Esophagus muscularis mucosa (tissue), 4 donors: ENCODE measurements at regions not wholly inside any gene's neighbourhood (a gene's known extent, or its start where the extent isn't known, plus 50 kb on each side); places are given as distances from the start of the nearest gene placed in this dataset.

Experiments
- DNase-seq: peaks from one replicate; pipeline ENCODE4 v3.0.0-alpha.2; 2017; ENCODE audit errors: extremely low spot score
- H3K27ac ChIP-seq, 4 donors: fragments of 200-600 bp; sonication (generic); replicated peaks in 1 of 4; 1 replicate in 3 of 4; 2 replicates in 1 of 4; pipeline ENCODE4 v1.5.1; 2016 to 2019; ENCODE audit warnings: mild to moderate bottlenecking in 1 of 4
- H3K27me3 ChIP-seq, 4 donors: fragments of 200-600 bp; sonication (generic); one replicate each; pipeline versions ENCODE4 v1.5.1 to v1.6.0; 2016 to 2019
- H3K36me3 ChIP-seq, 4 donors: fragments of 200-600 bp; sonication (generic); one replicate each; pipeline ENCODE4 v1.5.1; 2016 to 2019
- H3K4me1 ChIP-seq, 4 donors: fragments of 200-600 bp; sonication (generic); one replicate each; pipeline ENCODE4 v1.5.1; 2016 to 2019
- H3K4me3 ChIP-seq, 4 donors: fragments of 200-600 bp; sonication (generic); 1 replicate in 2 of 4; 2 replicates in 2 of 4; pipeline ENCODE4 v1.5.1; 2016 to 2019; ENCODE audit warnings: mild to moderate bottlenecking in 4 of 4, moderate library complexity in 1 of 4
- H3K9me3 ChIP-seq, 4 donors: fragments of 200-600 bp; sonication (generic); 1 replicate in 3 of 4; 2 replicates in 1 of 4; pipeline ENCODE4 v1.5.1; 2016 to 2019
- CTCF ChIP-seq, 3 experiments: fragments of 200-600 bp in 2 of 3; fragments of 450-650 bp in 1 of 3; sonication (generic) in 2 of 3; IDR thresholded peaks; one replicate each; pipeline ENCODE4 v1.5.1; 2017 to 2019; ENCODE audit warnings: antibody characterized with exemption in 3 of 3, mild to moderate bottlenecking in 2 of 3, moderate library complexity in 1 of 3
- EP300 ChIP-seq: sonication (generic); formaldehyde crosslinking; IDR thresholded peaks from one replicate; pipeline ENCODE4 v1.6.1; 2017; ENCODE audit warnings: antibody characterized with exemption
- POLR2A ChIP-seq: fragments of 450-650 bp; IDR thresholded peaks from one replicate; pipeline ENCODE4 v1.6.1; 2017; ENCODE audit warnings: antibody characterized with exemption, moderate library complexity, mild to moderate bottlenecking, low read depth
- POLR2AphosphoS5 ChIP-seq, 2 donors: sonication (generic); formaldehyde crosslinking; IDR thresholded peaks; one replicate each; pipeline ENCODE4 v1.6.1; 2017; ENCODE audit warnings: antibody characterized with exemption in 2 of 2
- WGBS: methylation state at CpG from one replicate; pipeline ENCODE4 v1.1.5; 2018; 5-methylcytosine and 5-hydroxymethylcytosine counted together
- intact Hi-C: fragments of 100-400 bp; cut with DNase I; formaldehyde crosslinking; loops from one replicate; pipeline ENCODE4 v1.15.1; 2023

GRCh38 chr9:71632776-71633175, 135.5 kb downstream of the CEMIP2 start:
- WGBS = 94% methylated on average over 5 of the region's 5 CpGs
- Histone ChIP-seq H3K4me1 (peaks cover 0 to 6% (median 0%) of the 10 kb centered on the region in 4 donors), H3K36me3 (no peaks in the 10 kb centered on the region), H3K27me3 (no peaks in the 10 kb centered on the region), H3K4me3 (no peak overlapping the region), H3K9me3 (no peaks in the 10 kb centered on the region), H3K27ac (no peak overlapping the region)
- intact Hi-C loops = loop anchor here (10.0 kb wide), 1 partner anchor 52 kb away; no protein-coding TSS in a partner anchor
- TF ChIP-seq POLR2AphosphoS5 (IDR thresholded peaks at IDR 0.05) = no peak
- no peak for TF ChIP-seq EP300
- TF ChIP-seq CTCF (IDR thresholded peaks at IDR 0.05) = no peak
- TF ChIP-seq POLR2A = no peak
- DNase-seq = no peak

- Histone ChIP-seq H3K4me3 (no peak overlapping the region), H3K9me3 (no peaks in the 10 kb centered on the region), H3K36me3 (no peaks in the 10 kb centered on the region), H3K27ac (peak overlapping the region in 2 of 4 donors; percentile 16 to 18), H3K4me1 (peaks cover 0 to 6% (median 0%) of the 10 kb centered on the region in 4 donors), H3K27me3 (no peaks in the 10 kb centered on the region)
- intact Hi-C loops = loop anchor here (10.0 kb wide), 1 partner anchor 54 kb away; no protein-coding TSS in a partner anchor
- TF ChIP-seq POLR2AphosphoS5 (IDR thresholded peaks at IDR 0.05) = no peak
- TF ChIP-seq POLR2A = no peak
- TF ChIP-seq EP300 = no peak
- TF ChIP-seq CTCF (IDR thresholded peaks at IDR 0.05) = no peak
- WGBS = 69% methylated on average over 3 of the region's 3 CpGs
- DNase-seq = peak; percentile 68
Measured at GRCh38 chr9:71630377-71630995, 137.8 kb downstream of the CEMIP2 start.

GRCh38 chr9:71629578-71630215, 138.6 kb downstream of the CEMIP2 start:
- no peaks in the 10 kb centered on the region for H3K36me3 ChIP-seq
- H3K27ac ChIP-seq = no peak overlapping the region
- WGBS = 53% methylated on average over 3 of the region's 3 CpGs
- no peak for DNase-seq
- H3K9me3 ChIP-seq = no peaks in the 10 kb centered on the region
- no peaks in the 10 kb centered on the region for H3K27me3 ChIP-seq
- intact Hi-C loops = loop anchor here (10.0 kb wide), 1 partner anchor 55 kb away; no protein-coding TSS in a partner anchor
- TF ChIP-seq EP300 (no peak), POLR2AphosphoS5 (IDR thresholded peaks at IDR 0.05) (no peak), POLR2A (no peak)
- peaks cover 0 to 6% (median 0%) of the 10 kb centered on the region in 4 donors for H3K4me1 ChIP-seq
- H3K4me3 ChIP-seq = no peak overlapping the region

GRCh38 chr9:71628247-71628646, 140.1 kb downstream of the CEMIP2 start:
- whole genome bisulfite sequencing = 93% methylated on average over 3 of the region's 3 CpGs
- H3K27me3 ChIP-seq = no peaks in the 10 kb centered on the region

More at GRCh38 chr9:71628247-71628646, 140.1 kb downstream of the CEMIP2 start:
- no peaks in the 10 kb centered on the region for H3K36me3 ChIP-seq
- TF ChIP-seq EP300 (no peak), CTCF (IDR thresholded peaks at IDR 0.05) (peak in 1 of 3 experiments; percentile 29), POLR2AphosphoS5 (IDR thresholded peaks at IDR 0.05) (no peak)
- DNase-seq = no peak
- H3K9me3 ChIP-seq = no peaks in the 10 kb centered on the region
- no peak overlapping the region for H3K4me3 ChIP-seq
- peaks cover 0 to 6% (median 0%) of the 10 kb centered on the region in 4 donors for H3K4me1 ChIP-seq
- no peak overlapping the region for H3K27ac ChIP-seq
- intact Hi-C loops = no loop called here
